Panc1 (cell line): ENCODE measurements at regions not wholly inside any gene's neighbourhood (a gene's known extent, or its start where the extent isn't known, plus 50 kb on each side); places are given as distances from the start of the nearest gene placed in this dataset.
"Not testable (repeated sequence)": the region's sequence is repeated elsewhere in the genome, so short reads cannot be mapped to it uniquely, and the experiment has no call there.

ENCODE experiments used
- ATAC-seq: fragments of 200-7000 bp; cut with Tn5 transposase; 2 replicates; pipeline ENCODE4 v1.9.1; 2020; ENCODE audit warnings: mild to moderate bottlenecking, moderate library complexity
- BruUV-seq: library from RNA; stranded (reverse); fragments of 400-500 nt; replicated peaks from 2 replicates; lab custom pipeline; 2021; lab: Mats Ljungman, UMichigan
- CTCF ChIA-PET: fragments of 300-600 bp; sonication (Branson Sonifier 250); formaldehyde crosslinking; loops from one replicate; lab custom pipeline; 2022; ENCODE audit warnings: antibody characterized with exemption; lab: Charles Lee
- POLR2A ChIA-PET: fragments of 300-600 bp; sonication (Branson Sonifier 250); formaldehyde crosslinking; loops from one replicate; lab custom pipeline; 2022; ENCODE audit warnings: antibody characterized with exemption; lab: Charles Lee
- DNase-seq: peaks from one replicate; pipeline ENCODE4 v3.0.0-alpha.2; 2010; ENCODE audit warnings: low read depth, low spot score
- H3K27ac ChIP-seq: 2 replicates; pipeline ENCODE4 v1.5.1; 2011; ENCODE audit warnings: mild to moderate bottlenecking, low read length, inconsistent platforms
- H3K27me3 ChIP-seq: fragments of 200-500 bp; sonication (Bioruptor generic); 2 replicates; pipeline ENCODE4 v1.6.0; 2014; ENCODE audit warnings: low read length, inconsistent platforms; ENCODE audit not compliant: control insufficient read depth, insufficient read depth
- H3K36me3 ChIP-seq: fragments of 200-500 bp; sonication (Bioruptor generic); 2 replicates; pipeline ENCODE4 v1.5.1; 2014; ENCODE audit warnings: inconsistent platforms, mild to moderate bottlenecking, low read length, moderate library complexity; ENCODE audit not compliant: control insufficient read depth, insufficient read depth
- H3K4me1 ChIP-seq: 2 replicates; pipeline ENCODE4 v1.5.1; 2011; ENCODE audit warnings: inconsistent platforms, mild to moderate bottlenecking, low read length, moderate library complexity; ENCODE audit not compliant: control insufficient read depth, insufficient read depth
- H3K4me3 ChIP-seq, 2 experiments: 2 replicates each; pipeline ENCODE4 v1.5.1; 2011 to 2012; ENCODE audit warnings: low read depth in 2 of 2, low read length in 2 of 2, mild to moderate bottlenecking in 2 of 2, inconsistent platforms in 1 of 2, moderate library complexity in 1 of 2
- H3K9me3 ChIP-seq: fragments of 200-500 bp; sonication (Bioruptor generic); 2 replicates; pipeline ENCODE4 v1.5.1; 2014; ENCODE audit warnings: low read depth, mild to moderate bottlenecking, inconsistent platforms, low read length, moderate library complexity; ENCODE audit not compliant: control insufficient read depth, insufficient read depth
- POLR2AphosphoS5 ChIP-seq: IDR thresholded peaks from 2 replicates; pipeline ENCODE4 v1.6.1; 2012; ENCODE audit warnings: mild to moderate bottlenecking, low read depth, low read length, moderate library complexity
- SIN3A ChIP-seq: IDR thresholded peaks from 2 replicates; pipeline ENCODE4 v1.6.1; 2012; ENCODE audit warnings: low read depth, mild to moderate bottlenecking, low read length, moderate library complexity, borderline replicate concordance; ENCODE audit not compliant: insufficient read depth
- TCF7L2 ChIP-seq: IDR thresholded peaks from 2 replicates; pipeline ENCODE4 v1.6.1; 2011; ENCODE audit warnings: mild to moderate bottlenecking, low read depth, low read length, inconsistent platforms
- in situ Hi-C: cut with HindIII; loops from 2 replicates; pipeline ENCODE4 v1.10.0; 2016; ENCODE audit warnings: low sequenced_read_pairs, low pct_unique_long_range_greater_than_20kb
- intact Hi-C: fragments of 100-400 bp; cut with micrococcal nuclease; formaldehyde crosslinking; loops from one replicate; pipeline ENCODE4 v1.10.0; 2022; ENCODE audit not compliant: unreplicated experiment
- TF ChIP-seq, protein P1 (sequence below), 2 experiments: IDR thresholded peaks; 2 replicates each; pipeline ENCODE4 v1.6.1; 2011 to 2012; ENCODE audit warnings: low read depth in 2 of 2, control low read depth in 1 of 2, low read length in 1 of 2, mild to moderate bottlenecking in 1 of 2, moderate library complexity in 1 of 2; ENCODE audit not compliant: insufficient read depth in 1 of 2
- TF ChIP-seq, protein P2 (sequence below): fragments of 450-650 bp; IDR thresholded peaks from 2 replicates; pipeline ENCODE4 v1.5.1; 2017; ENCODE audit warnings: mild to moderate bottlenecking

GRCh38 chr5:12574298-12575093, 670.2 kb upstream of the CTNND2 start:
- intact Hi-C loops, DNase-seq, H3K36me3 ChIP-seq, CTCF ChIA-PET, H3K27me3 ChIP-seq, POLR2A ChIA-PET, H3K9me3 ChIP-seq, BruUV-seq, in situ Hi-C loops, H3K4me3 ChIP-seq, ATAC-seq, H3K27ac ChIP-seq, H3K4me1 ChIP-seq: not testable (repeated sequence)

DNA sequence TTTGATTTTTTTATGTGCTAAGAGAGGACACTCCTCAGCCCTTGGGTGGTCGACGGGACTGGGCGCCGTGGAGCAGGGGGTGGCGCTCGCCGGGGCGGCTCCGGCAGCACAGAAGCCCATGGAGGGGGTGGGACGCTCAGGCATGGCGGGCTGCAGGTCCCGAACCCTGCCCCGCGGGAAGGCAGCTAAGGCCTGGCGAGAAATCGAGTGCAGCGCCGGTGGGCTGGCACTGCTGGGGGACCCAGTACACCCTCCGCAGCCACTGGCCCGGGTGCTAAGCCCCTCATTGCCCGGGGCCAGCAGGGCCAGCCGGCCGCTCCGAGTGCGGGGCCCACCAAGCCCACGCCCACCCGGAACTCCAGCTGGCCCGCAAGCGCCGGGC, 669.7 kb upstream of the CTNND2 start:
- POLR2A ChIA-PET, in situ Hi-C loops, BruUV-seq, H3K4me3 ChIP-seq, H3K4me1 ChIP-seq, intact Hi-C loops, H3K27ac ChIP-seq, H3K27me3 ChIP-seq, H3K9me3 ChIP-seq, H3K36me3 ChIP-seq, CTCF ChIA-PET, ATAC-seq, DNase-seq: not testable (repeated sequence)

GRCh38 chr5:12570688-12571087, 666.4 kb upstream of the CTNND2 start:
- 0 out of 2 replicates have a peak, but pooled peaks cover 3% of the 10 kb centered on the region for H3K9me3 ChIP-seq
- TF ChIP-seq SIN3A: no peak
- TF ChIP-seq, protein P1, sequence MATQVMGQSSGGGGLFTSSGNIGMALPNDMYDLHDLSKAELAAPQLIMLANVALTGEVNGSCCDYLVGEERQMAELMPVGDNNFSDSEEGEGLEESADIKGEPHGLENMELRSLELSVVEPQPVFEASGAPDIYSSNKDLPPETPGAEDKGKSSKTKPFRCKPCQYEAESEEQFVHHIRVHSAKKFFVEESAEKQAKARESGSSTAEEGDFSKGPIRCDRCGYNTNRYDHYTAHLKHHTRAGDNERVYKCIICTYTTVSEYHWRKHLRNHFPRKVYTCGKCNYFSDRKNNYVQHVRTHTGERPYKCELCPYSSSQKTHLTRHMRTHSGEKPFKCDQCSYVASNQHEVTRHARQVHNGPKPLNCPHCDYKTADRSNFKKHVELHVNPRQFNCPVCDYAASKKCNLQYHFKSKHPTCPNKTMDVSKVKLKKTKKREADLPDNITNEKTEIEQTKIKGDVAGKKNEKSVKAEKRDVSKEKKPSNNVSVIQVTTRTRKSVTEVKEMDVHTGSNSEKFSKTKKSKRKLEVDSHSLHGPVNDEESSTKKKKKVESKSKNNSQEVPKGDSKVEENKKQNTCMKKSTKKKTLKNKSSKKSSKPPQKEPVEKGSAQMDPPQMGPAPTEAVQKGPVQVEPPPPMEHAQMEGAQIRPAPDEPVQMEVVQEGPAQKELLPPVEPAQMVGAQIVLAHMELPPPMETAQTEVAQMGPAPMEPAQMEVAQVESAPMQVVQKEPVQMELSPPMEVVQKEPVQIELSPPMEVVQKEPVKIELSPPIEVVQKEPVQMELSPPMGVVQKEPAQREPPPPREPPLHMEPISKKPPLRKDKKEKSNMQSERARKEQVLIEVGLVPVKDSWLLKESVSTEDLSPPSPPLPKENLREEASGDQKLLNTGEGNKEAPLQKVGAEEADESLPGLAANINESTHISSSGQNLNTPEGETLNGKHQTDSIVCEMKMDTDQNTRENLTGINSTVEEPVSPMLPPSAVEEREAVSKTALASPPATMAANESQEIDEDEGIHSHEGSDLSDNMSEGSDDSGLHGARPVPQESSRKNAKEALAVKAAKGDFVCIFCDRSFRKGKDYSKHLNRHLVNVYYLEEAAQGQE (IDR thresholded peaks at IDR 0.05; ENCODE audit: insufficient read depth in 1 of 2, low read depth in 2 of 2, low read length in 1 of 2): no peak
- TF ChIP-seq, protein P2, sequence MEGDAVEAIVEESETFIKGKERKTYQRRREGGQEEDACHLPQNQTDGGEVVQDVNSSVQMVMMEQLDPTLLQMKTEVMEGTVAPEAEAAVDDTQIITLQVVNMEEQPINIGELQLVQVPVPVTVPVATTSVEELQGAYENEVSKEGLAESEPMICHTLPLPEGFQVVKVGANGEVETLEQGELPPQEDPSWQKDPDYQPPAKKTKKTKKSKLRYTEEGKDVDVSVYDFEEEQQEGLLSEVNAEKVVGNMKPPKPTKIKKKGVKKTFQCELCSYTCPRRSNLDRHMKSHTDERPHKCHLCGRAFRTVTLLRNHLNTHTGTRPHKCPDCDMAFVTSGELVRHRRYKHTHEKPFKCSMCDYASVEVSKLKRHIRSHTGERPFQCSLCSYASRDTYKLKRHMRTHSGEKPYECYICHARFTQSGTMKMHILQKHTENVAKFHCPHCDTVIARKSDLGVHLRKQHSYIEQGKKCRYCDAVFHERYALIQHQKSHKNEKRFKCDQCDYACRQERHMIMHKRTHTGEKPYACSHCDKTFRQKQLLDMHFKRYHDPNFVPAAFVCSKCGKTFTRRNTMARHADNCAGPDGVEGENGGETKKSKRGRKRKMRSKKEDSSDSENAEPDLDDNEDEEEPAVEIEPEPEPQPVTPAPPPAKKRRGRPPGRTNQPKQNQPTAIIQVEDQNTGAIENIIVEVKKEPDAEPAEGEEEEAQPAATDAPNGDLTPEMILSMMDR: no peak
- no peak for TF ChIP-seq POLR2AphosphoS5
- TF ChIP-seq TCF7L2: no peak
- ATAC-seq (no peak), DNase-seq (no peak)
- POLR2A ChIA-PET: no interaction called here
- in situ Hi-C loops (no loop called here), intact Hi-C loops (no loop called here)
- BruUV-seq: no TSS peak
- no peaks in the 10 kb centered on the region for H3K36me3 ChIP-seq
- H3K27me3 ChIP-seq: no peaks in the 10 kb centered on the region
- no peak overlapping the region for H3K4me3 ChIP-seq
- H3K4me1 ChIP-seq: no peaks in the 10 kb centered on the region
- CTCF ChIA-PET: no interaction called here
- no peak overlapping the region for H3K27ac ChIP-seq
